Rectal smooth muscle tissue (tissue), 1 donor: ENCODE measurements at regions not wholly inside any gene's neighbourhood (a gene's known extent, or its start where the extent isn't known, plus 50 kb on each side); places are given as distances from the start of the nearest gene placed in this dataset.
"Not testable (repeated sequence)": the region's sequence is repeated elsewhere in the genome, so short reads cannot be mapped to it uniquely, and the experiment has no call there.

Source experiments
- H3K27ac ChIP-seq: one replicate; pipeline ENCODE4 v1.7.0; 2013; ENCODE audit warnings: low read depth, low read length, inconsistent platforms
- H3K27me3 ChIP-seq: one replicate; pipeline ENCODE4 v1.7.0; 2013; ENCODE audit warnings: low read length; ENCODE audit not compliant: control insufficient read depth, insufficient read depth
- H3K36me3 ChIP-seq: one replicate; pipeline ENCODE4 v1.7.0; 2013; ENCODE audit warnings: low read length; ENCODE audit not compliant: control insufficient read depth, insufficient read depth
- H3K4me1 ChIP-seq: one replicate; pipeline ENCODE4 v1.7.0; 2013; ENCODE audit warnings: low read length; ENCODE audit not compliant: control insufficient read depth, insufficient read depth
- H3K4me3 ChIP-seq: one replicate; pipeline ENCODE4 v1.7.0; 2013; ENCODE audit warnings: low read length
- H3K9ac ChIP-seq: one replicate; pipeline ENCODE4 v1.7.0; 2013; ENCODE audit warnings: low read length

GRCh38 chr2:36302911-36303310, 52.7 kb upstream of the CRIM1 start:
- Histone ChIP-seq H3K4me3 (no peak overlapping the region), H3K9ac (no peak overlapping the region), H3K36me3 (no peaks in the 10 kb centered on the region), H3K4me1 (no peaks in the 10 kb centered on the region), H3K27me3 (no peaks in the 10 kb centered on the region), H3K27ac (no peak overlapping the region)

GRCh38 chr2:36301843-36302242, 53.7 kb upstream of the CRIM1 start:
- Histone ChIP-seq H3K4me3 (no peak overlapping the region), H3K27ac (no peak overlapping the region), H3K36me3 (no peaks in the 10 kb centered on the region), H3K4me1 (no peaks in the 10 kb centered on the region), H3K9ac (no peak overlapping the region), H3K27me3 (no peaks in the 10 kb centered on the region)

- H3K27ac ChIP-seq, result no peak overlapping the region
- H3K36me3 ChIP-seq, result no peaks in the 10 kb centered on the region
- no peak overlapping the region for H3K9ac ChIP-seq
- no peaks in the 10 kb centered on the region for H3K27me3 ChIP-seq
- no peak overlapping the region for H3K4me3 ChIP-seq
- no peaks in the 10 kb centered on the region for H3K4me1 ChIP-seq
Observed at GRCh38 chr2:36300697-36301096, 54.9 kb upstream of the CRIM1 start.

- Histone ChIP-seq H3K27ac (no peak overlapping the region), H3K4me1 (no peaks in the 10 kb centered on the region), H3K27me3 (no peaks in the 10 kb centered on the region), H3K9ac (no peak overlapping the region), H3K36me3 (no peaks in the 10 kb centered on the region), H3K4me3 (no peak overlapping the region)
Observed at GRCh38 chr2:36296798-36297197, 58.8 kb upstream of the CRIM1 start.

- Histone ChIP-seq H3K36me3 (no peaks in the 10 kb centered on the region), H3K27me3 (no peaks in the 10 kb centered on the region), H3K9ac (no peak overlapping the region), H3K4me1 (no peaks in the 10 kb centered on the region), H3K4me3 (no peak overlapping the region), H3K27ac (no peak overlapping the region)
Observed at GRCh38 chr2:36294316-36294721, 61.3 kb upstream of the CRIM1 start.

- H3K9ac ChIP-seq, result no peak overlapping the region
- no peaks in the 10 kb centered on the region for H3K36me3 ChIP-seq
- no peaks in the 10 kb centered on the region for H3K4me1 ChIP-seq
- no peak overlapping the region for H3K27ac ChIP-seq
- H3K4me3 ChIP-seq, result no peak overlapping the region
- no peaks in the 10 kb centered on the region for H3K27me3 ChIP-seq
Observed at GRCh38 chr2:36290306-36290856, 65.2 kb upstream of the CRIM1 start.

- Histone ChIP-seq H3K4me3 (no peak overlapping the region), H3K27me3 (no peaks in the 10 kb centered on the region), H3K9ac (no peak overlapping the region), H3K36me3 (no peaks in the 10 kb centered on the region), H3K4me1 (no peaks in the 10 kb centered on the region), H3K27ac (no peak overlapping the region)
Observed at GRCh38 chr2:36289731-36290130, 65.8 kb upstream of the CRIM1 start.

GRCh38 chr2:36287363-36288275, 68.0 kb upstream of the CRIM1 start:
- no peaks in the 10 kb centered on the region for H3K36me3 ChIP-seq
- no peak overlapping the region for H3K9ac ChIP-seq
- H3K27me3 ChIP-seq, result no peaks in the 10 kb centered on the region

GRCh38 chr2:36279506-36279905, 76.1 kb upstream of the CRIM1 start:
- not testable (repeated sequence) for H3K27ac ChIP-seq, H3K4me1 ChIP-seq, H3K9ac ChIP-seq, H3K27me3 ChIP-seq, H3K36me3 ChIP-seq, H3K4me3 ChIP-seq

More at GRCh38 chr2:36287363-36288275, 68.0 kb upstream of the CRIM1 start:
- H3K27ac ChIP-seq, result no peak overlapping the region
- no peak overlapping the region for H3K4me3 ChIP-seq
- no peaks in the 10 kb centered on the region for H3K4me1 ChIP-seq

- Histone ChIP-seq H3K4me1 (no peaks in the 10 kb centered on the region), H3K27ac (no peak overlapping the region), H3K9ac (no peak overlapping the region), H3K36me3 (peaks cover 2% of the 10 kb centered on the region), H3K4me3 (no peak overlapping the region), H3K27me3 (no peaks in the 10 kb centered on the region)
Observed at GRCh38 chr2:36277881-36278523, 77.6 kb upstream of the CRIM1 start.

- H3K27ac ChIP-seq, result no peak overlapping the region
- H3K4me3 ChIP-seq, result no peak overlapping the region
- no peaks in the 10 kb centered on the region for H3K4me1 ChIP-seq
- no peak overlapping the region for H3K9ac ChIP-seq
- H3K36me3 ChIP-seq, result peaks cover 2% of the 10 kb centered on the region
- H3K27me3 ChIP-seq, result no peaks in the 10 kb centered on the region
Observed at GRCh38 chr2:36277146-36277808, 78.3 kb upstream of the CRIM1 start.

- Histone ChIP-seq H3K27ac (no peak overlapping the region), H3K4me1 (no peaks in the 10 kb centered on the region), H3K36me3 (peaks cover 2% of the 10 kb centered on the region), H3K27me3 (no peaks in the 10 kb centered on the region), H3K9ac (no peak overlapping the region), H3K4me3 (no peak overlapping the region)
Observed at GRCh38 chr2:36271266-36271665, 84.3 kb upstream of the CRIM1 start.
